Daoy (cell line): ENCODE measurements at regions not wholly inside any gene's neighbourhood (a gene's known extent, or its start where the extent isn't known, plus 50 kb on each side); places are given as distances from the start of the nearest gene placed in this dataset.

Source experiments
- DNase-seq: peaks from one replicate; pipeline ENCODE4 v3.0.0-alpha.2; 2015; ENCODE audit warnings: low read depth

DNA sequence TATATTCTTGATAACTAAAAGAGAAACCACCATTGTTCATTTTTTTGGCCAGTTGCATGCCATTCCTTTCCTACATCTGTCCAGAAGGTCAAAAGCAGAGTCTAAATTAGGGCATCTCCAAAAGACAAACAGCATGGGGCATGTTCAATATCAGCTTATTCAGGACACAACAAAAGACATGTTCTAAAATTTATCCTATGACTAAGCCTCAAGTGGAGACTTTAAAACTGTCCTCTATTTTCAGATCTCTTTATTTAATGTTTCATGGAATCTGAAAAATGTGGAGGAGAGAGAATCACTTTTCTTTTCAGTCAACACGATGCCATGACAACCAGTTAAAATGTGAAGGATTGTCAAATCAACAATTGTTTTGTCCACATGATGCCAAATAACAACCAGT, 303.4 kb upstream of the PRMT6 start:
- DNase-seq: no peak

DNA sequence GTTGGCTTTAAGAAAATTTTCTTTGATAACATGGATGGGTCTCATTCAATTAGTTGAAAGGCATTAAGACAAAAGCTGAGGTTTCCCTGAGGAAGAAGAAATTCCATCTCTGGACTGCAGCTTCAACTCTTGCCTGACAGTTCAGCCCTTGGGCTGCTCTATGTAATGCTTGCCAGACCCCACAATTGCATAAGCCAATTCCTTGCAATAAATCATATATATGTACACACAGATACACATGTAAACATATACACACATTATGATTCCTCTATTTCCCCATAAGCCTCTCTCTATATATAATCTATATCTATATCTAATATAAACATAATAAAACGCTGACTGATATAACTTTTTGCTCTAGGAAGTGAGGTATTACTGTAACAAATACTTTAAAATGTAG, 301.5 kb upstream of the PRMT6 start:
- DNase-seq: no peak

DNA sequence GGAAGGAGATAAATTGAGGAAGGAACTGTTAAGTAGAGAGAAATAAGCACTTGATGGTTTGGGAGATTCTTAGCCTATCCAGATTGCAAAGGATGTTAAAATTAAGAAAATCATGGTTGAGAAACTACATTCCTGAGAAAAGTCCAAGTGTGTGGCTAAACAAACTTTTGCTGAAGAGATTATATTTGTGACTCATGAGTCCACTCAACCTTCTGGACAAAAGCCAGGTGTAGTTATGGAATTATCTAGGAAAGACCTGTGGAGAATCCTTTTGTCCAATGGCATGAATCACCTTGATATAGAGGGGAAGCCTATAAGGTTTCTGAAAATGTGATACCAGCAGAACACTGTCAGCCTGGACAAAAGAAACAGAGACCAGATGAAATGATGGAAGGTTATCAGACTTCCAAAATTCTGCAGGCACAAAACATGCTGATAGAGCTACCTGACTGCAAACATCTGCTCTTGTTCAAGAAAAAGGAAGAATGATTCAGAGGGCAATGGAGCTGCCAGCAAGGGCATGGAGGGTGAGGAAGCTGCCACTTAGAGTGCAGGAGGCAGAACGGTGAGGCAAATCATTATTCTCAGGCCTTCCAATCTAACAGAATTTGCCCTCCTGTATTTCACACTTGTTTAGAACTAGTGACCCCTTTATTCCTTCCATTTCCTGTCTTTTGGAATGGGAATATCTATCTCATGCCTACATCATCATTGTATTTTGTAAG, 300.6 kb upstream of the PRMT6 start:
- peak; percentile 24 for DNase-seq

DNA sequence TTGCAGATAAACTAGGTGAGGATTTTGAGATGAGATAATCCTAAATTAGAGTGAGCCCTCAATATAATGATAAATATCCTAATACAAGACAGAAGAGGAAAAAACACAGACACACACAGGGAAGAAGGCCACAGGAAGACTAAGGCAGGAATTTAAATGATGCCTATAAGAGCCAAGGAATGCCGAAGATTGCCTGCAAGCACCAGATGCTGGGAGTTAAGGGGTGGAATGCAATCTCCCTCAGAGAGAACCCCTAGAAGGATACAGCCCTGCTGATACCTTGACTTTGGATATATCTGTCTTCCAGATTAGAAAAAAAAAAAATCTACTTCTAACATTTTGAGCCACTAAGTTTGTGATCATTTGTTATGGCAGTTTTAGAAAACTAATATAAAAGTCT, 299.7 kb upstream of the PRMT6 start:
- DNase-seq: no peak

DNA sequence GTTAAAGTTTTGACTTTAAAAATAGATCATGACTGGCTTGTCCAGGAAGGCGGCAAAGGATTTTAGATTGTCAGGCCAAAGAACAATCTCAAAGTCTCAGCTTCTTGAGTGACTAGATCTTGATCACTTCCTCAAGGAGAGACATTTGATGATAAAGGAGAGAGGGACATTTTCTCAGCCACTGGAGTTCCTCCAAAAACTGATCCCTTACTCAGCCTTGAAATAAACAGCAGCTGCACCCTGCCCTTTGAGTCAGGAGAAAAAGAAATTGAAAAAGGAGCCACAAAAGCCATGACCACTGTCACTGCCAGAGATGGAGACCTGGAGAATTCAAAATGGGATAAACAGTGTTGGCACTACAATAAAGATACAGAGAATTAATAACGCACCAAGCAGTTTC, 288.4 kb upstream of the PRMT6 start:
- no peak for DNase-seq

DNA sequence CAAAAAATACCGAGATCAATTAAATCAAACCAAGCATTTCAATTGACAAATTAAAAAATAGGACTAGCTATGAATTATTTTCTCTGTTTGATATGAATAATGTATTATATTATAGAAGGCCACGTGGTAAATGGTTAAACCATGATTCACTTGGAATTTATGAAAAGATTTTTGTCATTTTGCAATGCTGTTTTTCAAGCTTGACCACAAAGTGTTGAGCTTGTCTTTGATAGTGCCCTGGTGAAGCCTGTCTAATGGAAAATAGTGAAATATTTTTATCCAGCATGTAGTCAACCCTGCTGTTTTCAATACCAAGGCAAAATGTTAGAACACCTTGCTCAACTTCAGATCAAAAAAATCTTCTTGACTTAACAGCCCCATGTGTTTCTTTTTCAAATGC, 288.0 kb upstream of the PRMT6 start:
- no peak for DNase-seq

DNA sequence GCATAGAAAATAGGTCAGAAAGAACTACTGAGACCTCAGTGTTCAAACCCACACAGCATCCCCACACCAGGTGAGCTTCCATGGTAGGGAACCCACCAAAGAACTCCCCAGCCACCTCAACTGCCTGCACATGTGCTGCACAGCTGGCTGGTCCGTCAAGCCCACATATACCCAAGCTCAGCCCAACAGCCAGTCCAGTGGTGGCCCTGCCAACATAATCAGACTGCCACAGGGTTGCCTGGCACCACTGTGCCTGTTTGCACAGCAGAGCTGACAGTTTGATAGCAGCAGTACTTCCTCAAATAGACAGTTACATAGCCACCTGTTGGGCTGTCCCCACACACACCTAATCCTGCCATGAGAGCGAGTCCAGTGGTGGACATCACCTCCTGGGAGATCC, 283.3 kb upstream of the PRMT6 start:
- no peak for DNase-seq

DNA sequence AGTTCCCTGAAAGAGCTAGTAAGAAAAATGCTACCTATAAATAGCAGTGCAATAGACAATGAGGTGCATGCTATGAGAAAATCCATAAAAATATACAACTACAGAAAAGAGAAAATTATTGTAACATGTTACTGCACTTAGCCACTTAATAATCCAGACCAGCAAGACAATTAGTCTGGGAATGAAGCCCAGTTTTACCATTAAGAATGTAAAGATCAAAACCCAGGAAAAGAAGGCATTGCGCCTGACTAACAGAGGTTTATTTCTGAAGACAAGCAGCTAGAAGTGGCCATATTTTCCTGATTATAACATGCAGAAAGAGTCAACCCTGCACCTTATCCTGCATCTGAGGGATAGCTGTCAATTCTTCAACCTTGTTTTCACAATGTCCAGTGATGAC, 276.4 kb upstream of the PRMT6 start:
- no peak for DNase-seq

DNA sequence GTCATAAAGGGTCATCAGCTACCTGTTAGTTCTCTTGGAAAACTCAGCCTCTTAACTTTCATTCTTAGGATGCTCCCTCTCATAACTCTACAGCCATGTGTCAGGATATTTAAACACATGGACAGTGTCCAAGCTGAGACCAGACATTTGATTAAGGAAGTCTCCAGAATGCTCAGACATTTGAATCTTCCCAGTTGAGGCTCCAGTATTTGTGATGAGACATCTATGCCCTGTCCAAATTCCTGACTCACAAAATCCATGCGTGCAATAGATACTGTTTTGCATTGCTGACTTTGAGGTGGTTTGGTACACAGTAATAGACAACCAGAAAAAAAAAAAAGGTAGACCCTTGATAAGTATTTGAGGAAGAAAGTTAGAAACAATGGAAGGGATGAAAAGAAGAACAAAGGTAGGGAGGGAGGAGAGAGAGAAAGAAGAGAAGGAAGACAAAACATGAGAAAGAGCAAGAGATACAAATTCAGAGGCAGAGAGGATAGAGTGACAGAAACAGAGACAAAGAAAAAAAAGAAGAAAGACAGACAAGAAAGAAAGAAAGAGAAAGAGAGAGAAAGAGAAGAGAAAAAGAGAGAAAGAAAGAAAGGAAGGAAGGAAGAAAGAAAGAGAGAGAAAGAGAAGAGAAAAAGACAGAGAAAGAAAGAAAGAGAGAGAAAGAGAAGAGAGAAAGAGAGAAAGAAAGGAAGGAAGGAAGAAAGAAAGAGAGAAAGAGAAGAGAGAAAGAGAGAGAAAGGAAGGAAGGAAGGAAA, 275.5 kb upstream of the PRMT6 start:
- DNase-seq: no peak

DNA sequence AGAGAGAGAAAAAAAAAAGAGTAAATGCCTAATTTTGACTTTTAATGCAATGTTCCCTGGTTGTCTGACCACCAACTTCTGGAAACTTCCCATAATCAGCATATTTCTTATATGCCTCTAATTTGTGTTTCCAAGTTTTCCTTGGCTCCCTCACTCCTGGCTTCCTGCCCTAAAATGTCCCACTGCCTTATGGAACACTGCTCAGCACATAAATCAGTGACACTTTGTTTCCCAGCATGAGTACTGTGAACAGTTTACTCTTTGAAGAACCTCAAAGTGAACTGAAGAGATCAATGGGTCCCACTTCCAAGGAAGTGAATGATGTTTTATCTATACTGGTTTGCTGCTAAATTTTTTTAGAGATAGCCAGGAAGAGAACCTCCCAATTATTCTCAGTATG, 271.3 kb upstream of the PRMT6 start:
- no peak for DNase-seq

DNA sequence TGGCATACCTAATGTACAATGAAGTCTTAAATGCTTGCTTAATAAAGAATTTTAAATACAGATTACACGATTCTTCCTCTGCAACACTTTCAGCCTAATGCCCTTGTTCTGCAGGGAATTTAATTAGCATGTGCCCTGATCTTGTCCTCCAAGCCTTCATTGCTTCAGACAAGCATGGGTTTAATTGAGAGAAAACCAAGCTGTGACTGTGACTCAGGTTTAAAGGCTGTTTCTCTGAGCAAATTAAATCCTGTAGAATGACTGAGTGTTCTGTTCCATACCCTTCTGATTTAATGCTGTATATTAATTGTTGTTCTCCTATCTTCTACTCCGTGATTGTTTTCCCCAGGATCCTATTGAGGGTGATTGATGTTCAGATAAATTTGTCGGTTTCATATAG, 269.0 kb upstream of the PRMT6 start:
- DNase-seq: no peak

DNA sequence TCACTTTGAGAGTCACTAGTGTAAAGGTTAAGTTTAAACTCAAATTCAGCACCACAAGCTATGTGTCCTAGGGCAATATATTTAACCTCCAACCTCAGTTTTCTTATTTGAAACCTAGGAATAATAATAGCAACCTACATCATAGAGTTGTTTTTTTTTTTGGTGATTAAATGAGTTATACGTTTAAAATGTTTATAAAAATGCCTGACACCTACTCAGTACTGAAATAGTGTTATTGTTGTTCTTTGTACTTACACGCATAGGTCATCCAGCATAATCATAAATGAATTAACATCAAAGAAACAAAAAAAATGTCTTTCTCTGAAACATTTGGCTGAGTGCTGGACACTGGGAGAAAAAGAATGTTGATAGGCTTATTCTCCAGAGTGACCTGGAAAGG, 266.8 kb upstream of the PRMT6 start:
- DNase-seq: no peak

DNA sequence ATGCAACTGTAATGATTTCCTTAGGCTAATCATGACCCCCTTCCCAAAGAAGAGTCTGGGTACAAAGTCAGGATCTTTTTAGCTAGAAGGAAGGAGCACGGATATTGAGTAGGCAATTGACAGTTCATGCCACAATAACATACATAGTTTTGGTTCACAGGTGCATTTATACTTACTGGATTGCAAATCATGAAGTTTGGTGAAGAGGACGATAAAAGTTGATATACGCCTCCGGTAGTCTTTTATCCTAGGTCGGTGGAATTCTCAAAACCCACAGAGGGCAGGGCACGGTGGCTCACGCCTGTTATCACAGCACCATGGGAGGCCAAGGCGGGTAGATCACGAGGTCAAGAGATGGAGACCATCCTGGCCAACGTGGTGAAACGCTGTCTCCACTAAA, 265.4 kb upstream of the PRMT6 start:
- no peak for DNase-seq

DNA sequence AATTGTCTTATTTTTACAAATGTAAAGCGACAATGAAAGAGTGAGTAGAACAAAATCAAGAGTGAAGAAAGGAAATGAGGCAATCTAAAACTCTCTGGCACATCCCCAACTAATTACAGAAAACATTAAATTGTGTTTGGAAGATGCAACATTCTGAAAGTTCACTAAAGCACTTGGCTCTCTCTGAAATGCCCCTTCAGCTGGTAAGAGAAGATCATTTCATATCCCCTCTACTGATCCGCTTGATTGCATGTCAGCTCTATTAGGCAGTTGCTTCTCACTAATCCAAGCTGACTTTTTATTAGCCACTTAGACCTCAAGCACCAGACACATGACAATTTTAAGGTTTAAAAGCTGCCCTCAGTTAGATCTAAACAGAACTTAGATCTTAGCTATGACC, 262.8 kb upstream of the PRMT6 start:
- DNase-seq: no peak

DNA sequence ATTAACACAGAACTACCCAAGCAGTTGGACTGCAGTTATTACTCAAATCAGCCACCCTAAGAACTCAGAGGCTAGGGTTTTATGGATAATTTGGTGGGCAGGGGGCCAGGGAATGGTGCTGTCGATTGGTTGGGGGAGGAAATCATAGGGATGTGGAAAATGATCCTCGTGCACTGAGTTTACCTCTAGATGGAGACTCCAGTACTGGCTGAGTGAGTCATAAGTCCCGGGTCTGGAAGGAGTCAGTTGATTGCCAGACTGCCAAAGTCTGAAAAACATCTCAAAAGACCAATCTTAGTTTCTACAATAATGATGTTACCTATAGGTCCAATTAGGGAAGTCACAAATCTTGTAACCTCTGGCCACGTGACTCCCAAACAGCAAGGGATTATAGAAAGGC, 257.5 kb upstream of the PRMT6 start:
- no peak for DNase-seq

DNA sequence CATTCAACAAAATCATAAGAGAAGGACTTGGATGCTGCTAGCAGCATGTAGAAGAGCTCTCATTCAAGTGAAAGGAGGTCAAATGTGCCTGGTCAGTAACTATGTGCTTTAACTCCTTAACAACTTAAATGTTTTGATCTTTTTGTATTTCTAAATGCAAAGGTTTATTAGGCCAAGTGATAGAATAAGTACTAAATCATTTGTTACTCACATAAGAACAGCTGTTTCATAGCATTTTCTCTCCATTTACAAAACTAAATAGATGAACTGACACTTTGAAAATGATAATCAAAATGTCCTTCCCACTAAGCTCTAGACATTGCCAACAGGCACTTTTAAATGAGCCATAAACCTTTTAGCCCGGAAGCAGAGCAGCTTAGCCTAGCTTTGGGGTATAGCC, 254.3 kb upstream of the PRMT6 start:
- DNase-seq: no peak

DNA sequence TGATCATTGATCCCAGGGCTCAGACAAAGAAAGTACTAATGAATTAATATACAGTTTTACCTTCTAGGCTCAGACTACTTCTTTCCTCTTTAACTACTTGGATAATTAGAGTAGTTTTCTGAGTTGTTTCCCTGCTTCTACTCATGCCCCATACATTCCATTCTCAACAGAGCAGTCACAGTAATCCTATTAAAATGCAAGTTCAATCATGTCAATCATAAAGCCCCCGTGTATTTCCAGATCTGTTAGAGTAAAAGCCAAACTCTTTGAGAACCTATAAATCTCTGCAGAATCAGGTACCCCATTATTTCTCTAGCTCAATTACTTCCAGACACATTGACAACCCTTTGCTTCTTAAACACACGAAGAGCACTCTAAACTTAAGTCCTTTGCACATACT, 242.1 kb upstream of the PRMT6 start:
- DNase-seq: no peak

DNA sequence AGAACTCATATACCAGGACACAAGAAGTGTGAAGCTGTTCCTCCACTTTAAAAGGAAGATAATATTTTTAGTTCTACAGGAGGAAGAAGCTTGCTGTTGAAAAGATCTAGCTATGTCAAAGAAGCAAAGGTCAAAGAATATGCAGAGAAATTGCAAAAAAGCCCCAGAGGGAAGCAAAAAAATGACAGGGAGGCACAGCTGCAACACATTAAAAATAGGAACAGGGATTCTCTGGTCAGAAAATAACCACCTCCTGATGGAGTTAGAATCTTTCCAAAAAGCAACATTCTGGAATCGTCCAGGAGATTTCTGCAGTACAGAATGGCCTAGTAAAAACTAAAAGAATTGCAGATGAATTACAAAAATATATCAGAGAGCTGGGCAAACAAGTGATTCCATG, 238.9 kb upstream of the PRMT6 start:
- no peak for DNase-seq

DNA sequence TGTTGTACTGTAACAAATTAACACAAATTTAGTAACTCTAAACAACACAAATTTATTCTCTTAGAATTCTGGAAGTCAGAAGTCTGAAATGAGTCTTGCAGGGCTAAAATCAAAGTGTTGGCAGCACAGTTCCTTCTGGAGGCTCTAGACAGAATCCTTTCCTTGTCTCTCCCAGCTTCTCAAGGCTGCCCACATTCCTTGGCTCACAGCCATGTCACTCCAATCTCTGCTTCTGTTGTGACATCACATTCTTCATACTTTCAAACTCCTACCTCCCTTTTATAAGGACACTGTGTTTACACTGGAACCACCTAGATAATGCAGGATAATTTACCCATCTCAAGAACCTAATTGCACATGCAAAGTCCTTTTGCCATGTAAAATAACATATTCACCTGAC, 225.0 kb upstream of the PRMT6 start:
- DNase-seq: no peak

DNA sequence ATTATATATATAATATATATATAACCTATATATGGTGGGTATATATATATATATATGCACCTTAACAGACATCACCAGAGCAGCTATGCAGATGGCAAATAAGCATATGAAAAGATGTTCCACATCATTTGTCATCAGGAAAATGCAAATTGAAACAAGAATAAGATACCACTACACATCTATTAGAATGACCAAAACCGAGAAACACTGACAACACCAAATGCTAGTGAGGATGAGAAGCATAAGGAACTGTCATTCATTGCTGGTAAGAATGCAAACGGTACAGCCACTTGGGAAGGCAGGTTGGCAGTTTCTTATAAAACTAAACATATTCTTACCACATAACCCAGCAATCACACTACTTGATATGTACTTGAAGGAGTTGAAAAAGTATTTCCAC, 219.8 kb upstream of the PRMT6 start:
- no peak for DNase-seq

DNA sequence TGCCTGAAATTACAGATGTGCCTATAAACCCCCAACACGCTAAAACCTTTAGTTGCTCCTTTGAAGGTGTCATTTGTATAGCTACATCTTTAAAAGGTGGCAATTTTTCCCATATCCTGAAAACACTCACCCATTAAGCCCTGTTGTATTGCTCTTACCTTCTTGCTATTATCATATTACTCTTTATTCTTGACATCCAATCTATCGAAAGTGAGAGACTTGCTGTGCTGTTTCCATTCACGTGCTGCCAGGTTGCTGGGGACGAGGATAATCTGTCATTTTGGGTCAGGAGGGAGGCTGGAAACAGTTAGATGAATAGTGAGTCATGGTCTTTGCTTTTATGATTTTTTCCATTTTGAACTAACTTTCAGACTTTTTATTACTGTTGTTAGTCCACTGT, 213.0 kb upstream of the PRMT6 start:
- DNase-seq: no peak

DNA sequence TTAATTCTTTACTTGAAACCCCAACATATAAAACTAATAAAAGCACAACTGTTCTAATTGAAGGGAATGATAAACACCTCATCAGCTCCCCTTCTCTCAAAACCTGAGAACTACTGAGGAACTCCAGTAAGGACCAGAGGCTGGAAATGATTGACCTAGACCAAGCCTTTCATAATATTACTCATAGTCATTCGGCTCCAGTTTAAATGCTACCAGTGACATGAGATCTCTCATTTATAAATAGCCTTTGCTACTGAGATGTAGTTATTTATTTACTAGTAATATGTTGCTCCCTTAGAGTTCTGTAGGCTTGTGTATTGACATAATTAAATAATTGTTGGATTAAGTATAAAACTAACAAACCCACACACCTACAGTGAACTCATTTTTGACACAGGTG, 209.8 kb upstream of the PRMT6 start:
- no peak for DNase-seq

DNA sequence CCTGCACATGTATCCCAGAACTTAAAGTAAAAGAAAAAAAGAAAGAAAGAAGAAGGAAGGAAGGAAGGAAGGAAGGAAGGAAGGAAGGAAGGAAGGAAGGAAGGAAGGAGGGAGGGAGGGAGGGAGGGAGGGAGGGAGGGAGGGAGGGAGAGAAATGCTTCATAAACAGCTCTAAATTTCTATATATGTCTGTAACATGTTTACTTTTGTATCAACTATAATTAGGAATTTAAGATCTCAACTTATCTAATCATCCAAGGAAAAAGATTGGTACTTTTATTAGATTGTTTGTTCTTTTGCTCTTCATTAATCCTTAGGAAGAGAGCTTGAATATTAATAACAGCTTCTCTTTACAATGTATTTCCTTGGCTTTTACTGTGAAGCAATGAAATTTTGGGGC, 195.4 kb upstream of the PRMT6 start:
- DNase-seq: no peak

DNA sequence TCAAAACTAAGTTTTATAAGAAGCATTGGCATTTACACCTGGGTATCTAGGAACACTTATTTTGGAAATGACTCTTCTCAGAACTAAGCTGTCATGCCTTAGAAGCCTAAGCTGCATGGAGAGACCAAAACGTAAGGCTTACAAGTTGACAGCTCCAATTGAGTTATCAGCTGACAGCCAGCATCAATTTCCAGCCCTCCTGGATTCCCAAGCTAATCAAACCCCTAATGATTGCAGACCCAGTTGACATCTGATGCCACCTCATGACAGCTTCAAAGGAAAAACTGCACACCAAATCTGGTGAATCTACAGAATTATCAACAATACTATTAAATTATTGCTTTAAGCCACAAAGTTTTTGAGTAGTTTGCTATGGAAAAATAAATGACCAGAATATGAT, 187.6 kb upstream of the PRMT6 start:
- no peak for DNase-seq
